Glutamatergic neuron (in vitro differentiated cells): ENCODE measurements at regions not wholly inside any gene's neighbourhood (a gene's known extent, or its start where the extent isn't known, plus 50 kb on each side); places are given as distances from the start of the nearest gene placed in this dataset.
A peak's percentile ranks its signal among the peaks of the same experiment; 100 is the strongest.

Experiments
- DNase-seq: peaks from one replicate; pipeline ENCODE4 v3.0.0; 2022
- H3K27ac Mint-ChIP-seq: one replicate; pipeline ENCODE4 v1.8.0; 2020; ENCODE audit warnings: mild to moderate bottlenecking, mixed read lengths, inconsistent platforms; ENCODE audit not compliant: unreplicated experiment
- H3K27me3 Mint-ChIP-seq: one replicate; pipeline ENCODE4 v1.8.0; 2020; ENCODE audit warnings: mild to moderate bottlenecking, moderate library complexity, mixed read lengths, inconsistent platforms; ENCODE audit not compliant: unreplicated experiment
- H3K36me3 Mint-ChIP-seq: one replicate; pipeline ENCODE4 v1.8.0; 2020; ENCODE audit warnings: mild to moderate bottlenecking, mixed read lengths, inconsistent platforms; ENCODE audit not compliant: unreplicated experiment
- H3K4me1 Mint-ChIP-seq: one replicate; pipeline ENCODE4 v1.8.0; 2020; ENCODE audit warnings: mild to moderate bottlenecking, low read depth, mixed read lengths, inconsistent platforms; ENCODE audit not compliant: unreplicated experiment
- H3K4me3 Mint-ChIP-seq: one replicate; pipeline ENCODE4 v1.8.0; 2020; ENCODE audit warnings: mild to moderate bottlenecking, mixed read lengths, inconsistent platforms; ENCODE audit not compliant: unreplicated experiment
- H3K9me3 Mint-ChIP-seq: one replicate; pipeline ENCODE4 v1.8.0; 2020; ENCODE audit warnings: mild to moderate bottlenecking, moderate library complexity, mixed read lengths, inconsistent platforms; ENCODE audit not compliant: unreplicated experiment
- CTCF ChIP-seq: fragments of 200-600 bp; sonication (generic); IDR thresholded peaks from one replicate; pipeline ENCODE4 v1.5.0; 2021; ENCODE audit not compliant: partially characterized antibody, unreplicated experiment

GRCh38 chr18:60003610-60004185 lies 103.9 kb downstream of the PMAIP1 start:
- Mint-ChIP-seq H3K9me3 (no peaks in the 10 kb centered on the region), H3K4me3 (no peak overlapping the region), H3K27ac (no peak overlapping the region), H3K27me3 (peaks cover 3% of the 10 kb centered on the region), H3K36me3 (peaks cover 7% of the 10 kb centered on the region), H3K4me1 (no peaks in the 10 kb centered on the region)
- DNase-seq: no peak
- TF ChIP-seq CTCF: no peak

- DNase-seq: peak; percentile 54
- H3K27ac Mint-ChIP-seq: no peak overlapping the region
- no peaks in the 10 kb centered on the region for H3K9me3 Mint-ChIP-seq
- peaks cover 3% of the 10 kb centered on the region for H3K27me3 Mint-ChIP-seq
- no peaks in the 10 kb centered on the region for H3K4me1 Mint-ChIP-seq
- H3K36me3 Mint-ChIP-seq: peaks cover 7% of the 10 kb centered on the region
- H3K4me3 Mint-ChIP-seq: no peak overlapping the region
- TF ChIP-seq CTCF: peak; percentile 77
These were observed 96.7 kb downstream of the PMAIP1 start for GRCh38 chr18:59996370-59996966.

- TF ChIP-seq CTCF: no peak
These were observed 94.6 kb downstream of the PMAIP1 start for GRCh38 chr18:59994357-59994756.

GRCh38 chr18:59993560-59993959 lies 93.8 kb downstream of the PMAIP1 start:
- H3K9me3 Mint-ChIP-seq: no peaks in the 10 kb centered on the region
- H3K4me3 Mint-ChIP-seq: no peak overlapping the region
- DNase-seq: no peak
- no peaks in the 10 kb centered on the region for H3K27me3 Mint-ChIP-seq
- no peaks in the 10 kb centered on the region for H3K36me3 Mint-ChIP-seq
- H3K27ac Mint-ChIP-seq: no peak overlapping the region
- no peaks in the 10 kb centered on the region for H3K4me1 Mint-ChIP-seq
- TF ChIP-seq CTCF: no peak

More at GRCh38 chr18:59994357-59994756, 94.6 kb downstream of the PMAIP1 start:
- Mint-ChIP-seq H3K27me3 (no peaks in the 10 kb centered on the region), H3K27ac (no peak overlapping the region), H3K9me3 (no peaks in the 10 kb centered on the region), H3K36me3 (no peaks in the 10 kb centered on the region), H3K4me1 (no peaks in the 10 kb centered on the region), H3K4me3 (no peak overlapping the region)
- no peak for DNase-seq

- TF ChIP-seq CTCF: no peak
- Mint-ChIP-seq H3K27me3 (no peaks in the 10 kb centered on the region), H3K4me1 (peaks cover 2% of the 10 kb centered on the region), H3K9me3 (no peaks in the 10 kb centered on the region), H3K36me3 (no peaks in the 10 kb centered on the region), H3K4me3 (no peak overlapping the region), H3K27ac (peak overlapping the region; percentile 70)
- DNase-seq: no peak
These were observed 90.5 kb downstream of the PMAIP1 start for GRCh38 chr18:59990121-59990823.
